AG09309 (cell line): ENCODE measurements at regions not wholly inside any gene's neighbourhood (a gene's known extent, or its start where the extent isn't known, plus 50 kb on each side); places are given as distances from the start of the nearest gene placed in this dataset.

ENCODE experiments used
- DNase-seq: peaks from one replicate; pipeline ENCODE4 v3.0.0-alpha.2; 2010; ENCODE audit warnings: low read depth
- H3K4me3 ChIP-seq: 2 replicates; pipeline ENCODE4 v1.5.1; 2011; ENCODE audit warnings: mild to moderate bottlenecking, low read depth, low read length, moderate library complexity; ENCODE audit not compliant: control insufficient read depth
- CTCF ChIP-seq: IDR thresholded peaks from 2 replicates; pipeline ENCODE4 v1.5.1; 2011; ENCODE audit warnings: mild to moderate bottlenecking, low read depth, low read length, inconsistent platforms; ENCODE audit not compliant: insufficient read depth, control insufficient read depth; ENCODE audit errors: missing control alignments

GRCh38 chr13:22375151-22375550 lies 704.3 kb downstream of the FGF9 start:
- DNase-seq: no peak
- H3K4me3 ChIP-seq: no peak overlapping the region
- TF ChIP-seq CTCF: no peak

GRCh38 chr13:22387899-22388298 lies 717.0 kb downstream of the FGF9 start:
- TF ChIP-seq CTCF: no peak
- no peak overlapping the region for H3K4me3 ChIP-seq
- no peak for DNase-seq

- no peak for TF ChIP-seq CTCF
- no peak for DNase-seq
- no peak overlapping the region for H3K4me3 ChIP-seq
These were observed 729.0 kb downstream of the FGF9 start for GRCh38 chr13:22399801-22400420.

- no peak overlapping the region for H3K4me3 ChIP-seq
- DNase-seq: no peak
- TF ChIP-seq CTCF: no peak
These were observed 731.8 kb downstream of the FGF9 start for GRCh38 chr13:22402682-22403081.

GRCh38 chr13:22403144-22403543 lies 732.3 kb downstream of the FGF9 start:
- DNase-seq: no peak
- no peak overlapping the region for H3K4me3 ChIP-seq
- TF ChIP-seq CTCF: no peak

GRCh38 chr13:22405891-22406290 lies 735.0 kb downstream of the FGF9 start:
- H3K4me3 ChIP-seq: no peak overlapping the region
- no peak for DNase-seq
- no peak for TF ChIP-seq CTCF

GRCh38 chr13:22412452-22412851 lies 741.6 kb downstream of the FGF9 start:
- DNase-seq: no peak
- no peak overlapping the region for H3K4me3 ChIP-seq
- no peak for TF ChIP-seq CTCF
